Kidney (tissue), 13 donors: ENCODE measurements at regions not wholly inside any gene's neighbourhood (a gene's known extent, or its start where the extent isn't known, plus 50 kb on each side); places are given as distances from the start of the nearest gene placed in this dataset.
A peak's percentile ranks its signal among the peaks of the same experiment; 100 is the strongest.
"Not testable (repeated sequence)": the region's sequence is repeated elsewhere in the genome, so short reads cannot be mapped to it uniquely, and the experiment has no call there.

Experiments used
- DNase-seq, 5 donors: peaks; one replicate each; pipeline ENCODE4 v3.0.0-alpha.2; 2013 to 2020
- FAIRE-seq: peaks from 2 replicates; lab custom pipeline; 2012; peaks lifted over from hg19 to GRCh38; lab: Jason Lieb, UNC
- H3K27ac ChIP-seq, 2 donors: one replicate each; pipeline ENCODE4 v1.7.0; 2013; ENCODE audit warnings: low read depth in 2 of 2, low read length in 2 of 2, inconsistent platforms in 1 of 2
- H3K27me3 ChIP-seq: one replicate; pipeline ENCODE4 v1.7.1; 2013; ENCODE audit warnings: low read length, inconsistent platforms; ENCODE audit not compliant: control insufficient read depth, insufficient read depth
- H3K36me3 ChIP-seq, 3 donors: one replicate each; pipeline versions ENCODE4 v1.7.0 to v1.7.1; 2013; ENCODE audit warnings: low read length in 3 of 3, control low read depth in 1 of 3, inconsistent platforms in 1 of 3; ENCODE audit not compliant: insufficient read depth in 3 of 3, control insufficient read depth in 2 of 3
- H3K4me1 ChIP-seq, 3 donors: one replicate each; pipeline versions ENCODE4 v1.7.0 to v1.7.1; 2013; ENCODE audit warnings: low read length in 3 of 3, inconsistent platforms in 1 of 3, low read depth in 1 of 3; ENCODE audit not compliant: control insufficient read depth in 2 of 3, insufficient read depth in 2 of 3
- H3K4me3 ChIP-seq, 3 donors: one replicate each; pipeline versions ENCODE4 v1.7.0 to v1.8.1; 2013; ENCODE audit warnings: low read length in 3 of 3, control low read depth in 1 of 3, inconsistent platforms in 1 of 3
- H3K9ac ChIP-seq, 3 donors: one replicate each; pipeline versions ENCODE4 v1.7.0 to v1.7.1; 2013; ENCODE audit warnings: low read length in 3 of 3, control low read depth in 1 of 3, inconsistent platforms in 1 of 3
- H3K9me3 ChIP-seq, 3 donors: one replicate each; pipeline versions ENCODE4 v1.7.0 to v1.7.1; 2013; ENCODE audit warnings: low read length in 3 of 3, control low read depth in 1 of 3, inconsistent platforms in 1 of 3; ENCODE audit not compliant: control insufficient read depth in 2 of 3, insufficient read depth in 1 of 3
- intact Hi-C: fragments of 100-400 bp; cut with DNase I; formaldehyde crosslinking; loops from one replicate; pipeline ENCODE4 v1.11.1; 2022
- TF ChIP-seq, protein P1 (sequence below): IDR thresholded peaks from 3 replicates; pipeline ENCODE4 v1.5.1; 2012; ENCODE audit warnings: mild to moderate bottlenecking, moderate library complexity, borderline replicate concordance; ENCODE audit not compliant: insufficient read depth; ENCODE audit errors: extremely low read depth
- donor health status: control.
- donor health status: control.
- donor health status: control.
- donor health status: control.
- donor health status: control.
- donor health status: DM: yes; HTN: yes; CAD: no.
- donor health status: Normal renal cell carcinoma (clear cell type).

- TF ChIP-seq, protein P1, sequence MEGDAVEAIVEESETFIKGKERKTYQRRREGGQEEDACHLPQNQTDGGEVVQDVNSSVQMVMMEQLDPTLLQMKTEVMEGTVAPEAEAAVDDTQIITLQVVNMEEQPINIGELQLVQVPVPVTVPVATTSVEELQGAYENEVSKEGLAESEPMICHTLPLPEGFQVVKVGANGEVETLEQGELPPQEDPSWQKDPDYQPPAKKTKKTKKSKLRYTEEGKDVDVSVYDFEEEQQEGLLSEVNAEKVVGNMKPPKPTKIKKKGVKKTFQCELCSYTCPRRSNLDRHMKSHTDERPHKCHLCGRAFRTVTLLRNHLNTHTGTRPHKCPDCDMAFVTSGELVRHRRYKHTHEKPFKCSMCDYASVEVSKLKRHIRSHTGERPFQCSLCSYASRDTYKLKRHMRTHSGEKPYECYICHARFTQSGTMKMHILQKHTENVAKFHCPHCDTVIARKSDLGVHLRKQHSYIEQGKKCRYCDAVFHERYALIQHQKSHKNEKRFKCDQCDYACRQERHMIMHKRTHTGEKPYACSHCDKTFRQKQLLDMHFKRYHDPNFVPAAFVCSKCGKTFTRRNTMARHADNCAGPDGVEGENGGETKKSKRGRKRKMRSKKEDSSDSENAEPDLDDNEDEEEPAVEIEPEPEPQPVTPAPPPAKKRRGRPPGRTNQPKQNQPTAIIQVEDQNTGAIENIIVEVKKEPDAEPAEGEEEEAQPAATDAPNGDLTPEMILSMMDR = no peak
- H3K9me3 ChIP-seq = peaks cover 0 to 13% (median 0%) of the 10 kb centered on the region in 3 donors
- DNase-seq (no peak), FAIRE-seq (no peak)
- H3K9ac ChIP-seq = no peak overlapping the region
- H3K4me3 ChIP-seq = no peak overlapping the region
- peak overlapping the region in 1 of 2 donors; percentile 46 for H3K27ac ChIP-seq
- no peaks in the 10 kb centered on the region for H3K36me3 ChIP-seq
- H3K4me1 ChIP-seq = no peaks in the 10 kb centered on the region
- intact Hi-C loops = no loop called here
- no peaks in the 10 kb centered on the region for H3K27me3 ChIP-seq
Observed at GRCh38 chr4:100340512-100341485, 150.5 kb upstream of the DDIT4L start.

- Histone ChIP-seq H3K4me3 (no peak overlapping the region), H3K9me3 (peaks cover 0 to 15% (median 0%) of the 10 kb centered on the region in 3 donors), H3K36me3 (no peaks in the 10 kb centered on the region), H3K9ac (no peak overlapping the region), H3K27ac (peak overlapping the region in 1 of 2 donors; percentile 46), H3K27me3 (no peaks in the 10 kb centered on the region), H3K4me1 (no peaks in the 10 kb centered on the region)
- intact Hi-C loops = no loop called here
- FAIRE-seq = no peak
- TF ChIP-seq, protein P1 = no peak
- no peak for DNase-seq
Observed at GRCh38 chr4:100339870-100340269, 149.6 kb upstream of the DDIT4L start.

- FAIRE-seq, H3K9ac ChIP-seq, H3K4me1 ChIP-seq, H3K4me3 ChIP-seq, H3K27me3 ChIP-seq, H3K36me3 ChIP-seq, H3K27ac ChIP-seq, intact Hi-C loops, DNase-seq: not testable (repeated sequence)
- H3K9me3 ChIP-seq = peaks cover 0 to 15% (median 0%) of the 10 kb centered on the region in 3 donors
Observed at GRCh38 chr4:100333491-100333890, 143.2 kb upstream of the DDIT4L start.
